Coronary artery (tissue), 2 donors: ENCODE measurements at regions not wholly inside any gene's neighbourhood (a gene's known extent, or its start where the extent isn't known, plus 50 kb on each side); places are given as distances from the start of the nearest gene placed in this dataset.

Experiments used
- DNase-seq: peaks from one replicate; pipeline ENCODE4 v3.0.0-alpha.2; 2017; ENCODE audit warnings: low spot score
- H3K27ac ChIP-seq, 2 donors: fragments of 200-600 bp; sonication (generic); one replicate each; pipeline ENCODE4 v1.5.1; 2016 to 2019
- H3K4me3 ChIP-seq: fragments of 200-600 bp; sonication (generic); 2 replicates; pipeline ENCODE4 v1.5.1; 2016; ENCODE audit warnings: mild to moderate bottlenecking, moderate library complexity
- TF ChIP-seq, protein P1 (sequence below): fragments of 200-600 bp; sonication (generic); IDR thresholded peaks from one replicate; pipeline ENCODE4 v1.5.1; 2019; ENCODE audit warnings: antibody characterized with exemption

- Histone ChIP-seq H3K27ac (peak overlapping the region; percentile 93 to 99), H3K4me3 (peak overlapping the region; percentile 90)
- TF ChIP-seq, protein P1, sequence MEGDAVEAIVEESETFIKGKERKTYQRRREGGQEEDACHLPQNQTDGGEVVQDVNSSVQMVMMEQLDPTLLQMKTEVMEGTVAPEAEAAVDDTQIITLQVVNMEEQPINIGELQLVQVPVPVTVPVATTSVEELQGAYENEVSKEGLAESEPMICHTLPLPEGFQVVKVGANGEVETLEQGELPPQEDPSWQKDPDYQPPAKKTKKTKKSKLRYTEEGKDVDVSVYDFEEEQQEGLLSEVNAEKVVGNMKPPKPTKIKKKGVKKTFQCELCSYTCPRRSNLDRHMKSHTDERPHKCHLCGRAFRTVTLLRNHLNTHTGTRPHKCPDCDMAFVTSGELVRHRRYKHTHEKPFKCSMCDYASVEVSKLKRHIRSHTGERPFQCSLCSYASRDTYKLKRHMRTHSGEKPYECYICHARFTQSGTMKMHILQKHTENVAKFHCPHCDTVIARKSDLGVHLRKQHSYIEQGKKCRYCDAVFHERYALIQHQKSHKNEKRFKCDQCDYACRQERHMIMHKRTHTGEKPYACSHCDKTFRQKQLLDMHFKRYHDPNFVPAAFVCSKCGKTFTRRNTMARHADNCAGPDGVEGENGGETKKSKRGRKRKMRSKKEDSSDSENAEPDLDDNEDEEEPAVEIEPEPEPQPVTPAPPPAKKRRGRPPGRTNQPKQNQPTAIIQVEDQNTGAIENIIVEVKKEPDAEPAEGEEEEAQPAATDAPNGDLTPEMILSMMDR = no peak
- DNase-seq = no peak
Measured at GRCh38 chr1:21341022-21341421, 50.8 kb upstream of the ECE1 start.

DNA sequence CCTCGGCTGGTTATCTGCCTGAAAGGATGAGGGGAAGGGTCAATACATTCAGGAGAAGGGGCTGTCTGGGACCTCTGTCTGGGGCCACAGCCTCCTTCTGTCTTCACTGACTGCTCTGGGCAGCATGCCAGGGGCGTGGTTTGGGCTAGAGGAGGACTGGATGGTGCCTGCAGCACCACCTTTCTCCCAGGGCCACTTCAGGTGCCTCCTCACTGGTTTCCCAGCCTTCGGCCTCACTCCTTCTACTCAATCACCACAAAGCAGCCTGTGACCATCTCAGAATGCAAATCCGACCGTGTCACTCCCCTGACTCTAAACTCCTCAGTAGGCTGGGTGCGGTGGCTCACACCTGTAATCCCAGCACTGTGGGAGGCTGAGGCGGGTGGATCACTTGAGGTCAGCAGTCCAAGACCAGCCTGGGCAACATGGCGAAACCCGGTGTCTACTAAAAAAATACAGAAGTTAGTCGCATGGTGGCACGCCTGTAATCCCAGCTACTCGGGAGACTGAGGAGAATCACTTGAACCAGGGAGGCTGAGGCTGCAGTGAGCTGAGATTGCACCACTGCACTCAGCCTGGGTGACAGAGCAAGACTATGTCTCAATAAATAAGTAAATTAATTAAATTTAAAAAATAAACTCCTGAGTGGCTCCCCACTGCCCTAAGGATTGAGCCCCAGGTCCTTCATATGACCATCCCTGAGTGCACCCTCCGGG, 50.1 kb upstream of the ECE1 start:
- Histone ChIP-seq H3K27ac (peak overlapping the region; percentile 93 to 99), H3K4me3 (peak overlapping the region; percentile 18)
- TF ChIP-seq, protein P1 = no peak
- DNase-seq = no peak
